Mucosa of rectum (tissue), 2 donors: ENCODE measurements at regions not wholly inside any gene's neighbourhood (a gene's known extent, or its start where the extent isn't known, plus 50 kb on each side); places are given as distances from the start of the nearest gene placed in this dataset.

Source experiments
- H3K27ac ChIP-seq, 2 donors: one replicate each; pipeline ENCODE4 v1.7.0; 2013; ENCODE audit warnings: inconsistent platforms in 2 of 2, low read depth in 2 of 2, low read length in 2 of 2
- H3K27me3 ChIP-seq, 2 donors: one replicate each; pipeline ENCODE4 v1.7.0; 2013; ENCODE audit warnings: low read length in 2 of 2; ENCODE audit not compliant: control insufficient read depth in 2 of 2, insufficient read depth in 2 of 2
- H3K36me3 ChIP-seq, 2 donors: one replicate each; pipeline ENCODE4 v1.7.0; 2013; ENCODE audit warnings: low read length in 2 of 2; ENCODE audit not compliant: control insufficient read depth in 2 of 2, insufficient read depth in 2 of 2
- H3K4me1 ChIP-seq, 2 donors: one replicate each; pipeline ENCODE4 v1.7.0; 2013; ENCODE audit warnings: low read length in 2 of 2, mild to moderate bottlenecking in 1 of 2; ENCODE audit not compliant: control insufficient read depth in 2 of 2, insufficient read depth in 2 of 2
- H3K4me3 ChIP-seq, 2 donors: one replicate each; pipeline ENCODE4 v1.7.0; 2013; ENCODE audit warnings: low read length in 2 of 2
- H3K9ac ChIP-seq, 2 donors: one replicate each; pipeline ENCODE4 v1.7.0; 2013; ENCODE audit warnings: low read length in 2 of 2, low read depth in 1 of 2, mild to moderate bottlenecking in 1 of 2
- H3K9me3 ChIP-seq, 2 donors: one replicate each; pipeline ENCODE4 v1.7.0; 2013; ENCODE audit warnings: low read length in 2 of 2; ENCODE audit not compliant: control insufficient read depth in 2 of 2
- donor health status: healthy.
- donor health status: Normal muscosa, but diverticular disease.

DNA sequence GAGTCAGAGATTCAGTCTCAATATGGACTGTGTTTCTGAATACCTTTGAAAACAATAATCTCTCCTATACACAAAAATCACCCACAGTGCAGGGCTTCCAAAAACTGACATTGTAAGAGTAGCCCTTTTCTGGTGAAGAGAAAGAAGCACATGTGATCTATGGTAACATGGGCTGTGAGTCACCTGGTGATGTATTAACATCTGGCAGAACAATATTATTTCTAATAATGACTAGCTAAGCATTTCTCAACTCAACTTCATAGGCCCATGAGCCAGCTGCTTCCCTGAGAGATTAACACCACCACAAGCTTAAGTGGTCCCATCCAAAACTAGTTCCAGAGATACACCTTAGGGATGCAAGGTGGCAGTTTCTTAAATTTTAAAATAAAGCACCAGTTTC lies 331.0 kb upstream of the NRP1 start:
- Histone ChIP-seq H3K36me3 (no peaks in the 10 kb centered on the region), H3K4me3 (no peak overlapping the region), H3K27me3 (no peaks in the 10 kb centered on the region), H3K9me3 (no peaks in the 10 kb centered on the region), H3K9ac (no peak overlapping the region), H3K27ac (no peak overlapping the region), H3K4me1 (no peaks in the 10 kb centered on the region)

DNA sequence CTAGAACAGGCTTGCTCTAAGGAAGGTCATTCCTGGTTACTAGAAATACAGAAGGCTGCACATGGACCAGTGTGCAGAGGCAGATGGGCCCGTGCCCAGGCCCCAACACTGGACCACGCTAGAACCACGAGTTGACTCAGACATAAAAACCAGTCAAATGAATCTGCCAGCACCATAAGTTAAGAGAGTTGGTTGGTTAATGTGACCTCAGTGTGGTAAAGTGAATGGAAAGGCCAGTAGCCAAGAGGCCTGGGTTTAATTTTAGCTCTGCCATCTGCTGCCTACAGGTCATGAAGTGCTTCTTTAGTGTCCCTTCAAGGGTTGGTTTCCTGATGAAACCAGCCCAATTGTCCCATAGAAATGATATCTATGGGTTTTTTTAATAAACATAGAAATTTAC lies 329.6 kb upstream of the NRP1 start:
- Histone ChIP-seq H3K27me3 (no peaks in the 10 kb centered on the region), H3K9me3 (no peaks in the 10 kb centered on the region), H3K4me1 (no peaks in the 10 kb centered on the region), H3K4me3 (no peak overlapping the region), H3K27ac (no peak overlapping the region), H3K9ac (no peak overlapping the region), H3K36me3 (no peaks in the 10 kb centered on the region)

DNA sequence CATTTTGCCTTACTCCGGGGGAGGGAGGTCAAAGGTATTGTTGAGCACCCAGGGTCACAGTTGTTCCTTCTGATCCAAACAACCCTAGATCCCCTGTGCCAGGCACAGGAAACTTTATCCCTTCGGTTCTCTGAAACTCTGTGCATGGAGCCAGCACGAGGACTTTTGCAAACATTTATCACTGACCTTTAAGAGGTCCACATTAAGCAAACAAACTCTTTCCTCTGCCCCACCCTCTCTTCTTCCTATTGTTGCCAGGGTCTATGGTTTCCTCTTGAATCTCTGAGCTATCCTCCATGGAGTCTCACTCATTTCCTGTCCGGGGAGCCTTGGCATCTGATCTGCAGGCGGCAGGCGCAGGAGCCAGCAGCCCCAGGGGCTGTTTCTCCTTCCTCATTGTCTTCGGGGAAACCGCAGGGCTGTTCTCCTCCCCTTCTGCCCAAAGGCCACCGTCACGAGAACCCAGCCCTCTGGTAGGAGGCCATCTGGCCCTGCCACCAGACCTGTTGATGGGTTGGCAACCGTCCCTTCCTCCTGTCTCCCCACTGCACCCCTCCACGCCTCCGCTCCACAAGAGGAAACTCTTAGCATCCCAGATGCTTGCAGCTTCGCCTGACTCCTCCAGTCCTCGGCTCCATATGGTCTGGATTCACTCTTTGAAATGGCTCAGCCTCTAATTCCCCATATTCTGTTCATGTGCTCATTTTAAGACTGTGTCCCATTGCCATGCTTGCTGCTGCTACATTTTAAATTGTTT lies 327.3 kb upstream of the NRP1 start:
- H3K27me3 ChIP-seq = no peaks in the 10 kb centered on the region
- no peaks in the 10 kb centered on the region for H3K36me3 ChIP-seq
- H3K4me3 ChIP-seq = no peak overlapping the region
- no peak overlapping the region for H3K9ac ChIP-seq
- no peaks in the 10 kb centered on the region for H3K9me3 ChIP-seq
- no peaks in the 10 kb centered on the region for H3K4me1 ChIP-seq
- H3K27ac ChIP-seq = peak overlapping the region; percentile 1 to 32

DNA sequence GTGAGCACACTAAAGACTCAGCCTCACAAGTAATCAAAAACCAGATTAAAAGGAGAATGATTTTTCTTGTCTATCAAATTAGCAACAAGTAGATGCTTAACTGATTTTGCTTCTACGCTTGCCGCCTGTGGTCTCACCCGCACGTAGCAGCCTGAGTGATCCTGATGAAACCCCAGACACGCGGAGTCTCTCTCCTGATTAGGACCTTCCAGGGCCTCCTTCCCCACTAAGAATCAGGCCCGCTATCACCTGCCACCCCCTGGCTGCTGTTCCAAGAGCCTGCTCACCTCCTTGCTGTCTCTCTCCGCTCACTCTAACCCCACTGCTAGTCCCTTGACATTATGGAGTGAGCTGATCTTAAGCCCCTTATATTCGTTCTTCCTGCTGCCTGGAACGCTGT lies 325.9 kb upstream of the NRP1 start:
- H3K36me3 ChIP-seq = no peaks in the 10 kb centered on the region

DNA sequence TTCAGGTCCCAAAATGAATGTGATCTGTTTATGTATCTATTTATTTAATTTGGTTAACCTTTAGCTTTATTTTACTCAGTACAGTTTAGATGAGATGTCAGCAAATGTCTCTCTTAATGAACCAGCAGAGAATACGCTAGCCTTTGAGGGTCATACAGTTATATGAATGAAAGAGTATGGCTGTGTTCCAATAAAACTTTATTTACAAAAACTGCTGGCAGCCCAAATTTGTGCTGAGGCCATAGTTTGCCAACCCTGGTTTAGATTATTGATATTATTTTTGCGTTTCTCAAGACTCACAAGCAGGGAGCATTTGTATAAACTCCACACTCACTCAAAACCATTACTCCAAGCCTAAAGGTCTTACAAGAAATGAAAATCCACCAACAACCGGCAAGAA lies 323.4 kb upstream of the NRP1 start:
- Histone ChIP-seq H3K9ac (no peak overlapping the region), H3K27me3 (no peaks in the 10 kb centered on the region), H3K4me3 (no peak overlapping the region), H3K9me3 (no peaks in the 10 kb centered on the region), H3K4me1 (no peaks in the 10 kb centered on the region), H3K36me3 (no peaks in the 10 kb centered on the region), H3K27ac (no peak overlapping the region)

More for the DNA sequence above, 325.9 kb upstream of the NRP1 start:
- Histone ChIP-seq H3K4me3 (no peak overlapping the region), H3K9ac (no peak overlapping the region), H3K27me3 (no peaks in the 10 kb centered on the region), H3K27ac (no peak overlapping the region), H3K4me1 (no peaks in the 10 kb centered on the region), H3K9me3 (no peaks in the 10 kb centered on the region)

DNA sequence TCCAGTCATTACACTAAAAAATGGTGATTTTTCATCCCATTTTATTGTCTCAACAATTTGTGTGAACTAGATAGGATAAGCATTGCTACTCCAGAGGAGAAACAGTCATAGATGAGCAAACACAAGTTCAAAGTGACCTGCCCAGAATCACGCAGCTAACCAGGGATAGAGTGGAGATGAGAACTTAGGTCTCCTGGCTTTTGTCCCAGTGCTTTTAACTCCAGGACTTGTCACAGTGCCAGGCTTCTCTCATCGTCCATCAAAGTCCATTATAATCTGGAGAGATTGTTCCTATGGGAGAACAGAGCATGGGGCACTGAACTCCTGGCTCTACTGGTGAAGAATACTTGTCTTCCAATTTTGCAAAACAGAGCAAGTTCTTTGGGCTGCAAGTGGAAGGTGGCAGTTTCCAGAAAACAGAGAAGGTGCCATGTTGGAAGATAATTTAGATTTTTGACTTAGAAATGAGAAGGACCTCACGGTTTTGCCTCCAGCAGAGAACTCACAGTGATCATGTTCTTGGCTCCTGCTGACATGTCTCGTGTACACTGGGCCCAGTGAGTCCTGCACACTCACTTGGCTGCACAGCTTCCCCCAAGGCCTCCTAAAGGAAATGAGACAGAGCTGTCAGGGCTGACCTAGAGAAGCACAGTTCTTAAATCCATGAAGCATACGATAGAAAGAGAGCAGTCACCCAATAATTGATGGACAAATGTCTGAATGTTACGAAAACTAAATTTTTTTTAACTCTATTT lies 322.9 kb upstream of the NRP1 start:
- Histone ChIP-seq H3K9me3 (no peaks in the 10 kb centered on the region), H3K4me3 (no peak overlapping the region), H3K27me3 (no peaks in the 10 kb centered on the region), H3K36me3 (no peaks in the 10 kb centered on the region), H3K27ac (no peak overlapping the region), H3K9ac (no peak overlapping the region), H3K4me1 (no peaks in the 10 kb centered on the region)

DNA sequence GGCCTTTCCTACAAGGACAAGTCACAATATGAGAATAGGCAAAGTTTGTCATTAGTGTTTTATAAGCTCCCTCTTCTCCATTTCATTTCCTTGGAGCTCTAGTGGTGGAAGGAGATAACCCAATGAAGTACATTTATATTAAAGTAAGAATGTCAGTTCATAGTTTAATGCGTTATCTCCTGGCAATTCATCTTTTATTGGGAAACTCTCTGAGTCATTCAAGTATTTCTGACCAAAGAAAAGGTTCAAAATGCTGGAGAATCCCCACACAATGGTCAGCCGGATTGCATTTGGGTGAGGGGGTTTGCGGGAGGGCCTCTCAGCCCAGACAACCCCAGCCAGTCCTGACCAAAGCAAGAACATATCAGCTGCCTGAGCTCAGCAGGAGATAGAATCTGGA lies 321.5 kb upstream of the NRP1 start:
- Histone ChIP-seq H3K9me3 (no peaks in the 10 kb centered on the region), H3K27me3 (no peaks in the 10 kb centered on the region), H3K4me3 (no peak overlapping the region), H3K4me1 (no peaks in the 10 kb centered on the region), H3K27ac (no peak overlapping the region), H3K9ac (no peak overlapping the region), H3K36me3 (no peaks in the 10 kb centered on the region)

DNA sequence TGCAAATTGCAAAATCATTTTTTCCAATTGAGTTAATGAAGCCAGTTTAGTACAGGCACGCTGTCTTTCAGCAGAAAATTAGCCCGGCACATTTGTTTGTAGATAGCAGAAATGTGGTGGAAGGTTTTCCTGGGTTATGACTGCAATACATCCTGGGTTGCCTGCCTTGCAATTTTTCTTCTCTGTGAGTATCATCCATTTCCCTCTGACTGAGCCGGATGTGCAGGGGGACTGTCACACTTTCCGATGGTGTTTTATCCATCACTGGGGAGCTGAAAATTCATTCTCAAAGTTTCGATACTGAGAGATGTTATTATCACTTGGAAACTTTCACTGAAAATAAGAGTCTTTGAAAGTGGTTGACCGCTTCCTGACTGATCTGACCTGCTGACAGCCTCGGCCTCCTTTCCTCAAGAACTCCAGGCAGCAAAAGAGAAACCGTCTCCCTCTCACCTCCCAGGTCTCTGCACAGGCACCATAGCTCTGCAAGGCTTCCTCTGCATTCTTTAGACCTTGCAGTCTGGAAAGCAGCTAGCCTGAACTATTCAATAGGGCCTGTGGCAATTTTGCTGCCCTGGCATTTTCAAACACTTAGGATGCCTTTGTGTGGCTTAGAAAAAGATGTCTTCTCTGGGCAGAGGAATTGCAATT lies 320.8 kb upstream of the NRP1 start:
- no peaks in the 10 kb centered on the region for H3K4me1 ChIP-seq
- H3K9ac ChIP-seq = no peak overlapping the region
- H3K36me3 ChIP-seq = no peaks in the 10 kb centered on the region
- no peak overlapping the region for H3K4me3 ChIP-seq
- H3K27me3 ChIP-seq = no peaks in the 10 kb centered on the region
- H3K9me3 ChIP-seq = no peaks in the 10 kb centered on the region
- H3K27ac ChIP-seq = no peak overlapping the region

DNA sequence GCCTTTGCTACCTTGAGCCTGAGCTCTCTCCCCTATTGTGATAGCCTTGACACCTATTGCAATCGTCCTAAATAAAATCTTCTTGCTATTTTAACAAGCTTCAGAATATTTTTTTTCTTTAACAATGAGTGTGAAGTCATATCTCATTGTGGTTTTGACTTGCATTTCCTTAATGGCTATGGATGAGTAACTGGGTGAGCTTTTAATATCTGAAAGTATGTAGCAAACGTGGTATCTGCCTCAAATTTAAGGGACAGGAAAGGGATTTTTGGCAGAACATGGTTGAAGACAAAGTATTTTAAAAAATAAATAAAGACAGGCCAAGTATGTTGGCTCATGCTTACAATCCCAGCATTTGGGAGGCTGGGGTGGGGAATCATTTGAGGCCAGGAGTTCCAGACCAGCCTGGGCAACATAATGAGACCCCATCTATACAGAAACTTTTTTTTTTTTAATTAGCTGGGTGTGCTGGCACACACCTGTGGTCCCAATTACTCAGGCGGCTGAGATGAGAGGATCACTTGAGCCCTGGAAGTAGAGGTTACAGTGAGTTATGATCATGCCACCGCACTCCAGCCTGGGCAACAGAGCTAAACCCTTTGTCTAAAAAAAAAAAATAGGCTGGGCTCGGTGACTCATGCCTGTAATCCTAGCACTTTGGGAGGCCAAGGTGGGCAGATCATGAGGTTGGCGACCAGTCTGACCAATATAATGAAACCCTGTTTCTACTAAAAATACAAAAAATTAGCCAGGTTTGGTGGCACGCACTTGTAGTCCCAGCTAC lies 319.3 kb upstream of the NRP1 start:
- H3K4me1 ChIP-seq = no peaks in the 10 kb centered on the region
- no peaks in the 10 kb centered on the region for H3K9me3 ChIP-seq
- no peaks in the 10 kb centered on the region for H3K36me3 ChIP-seq
- H3K9ac ChIP-seq = no peak overlapping the region
- no peak overlapping the region for H3K27ac ChIP-seq
- no peak overlapping the region for H3K4me3 ChIP-seq
- no peaks in the 10 kb centered on the region for H3K27me3 ChIP-seq

DNA sequence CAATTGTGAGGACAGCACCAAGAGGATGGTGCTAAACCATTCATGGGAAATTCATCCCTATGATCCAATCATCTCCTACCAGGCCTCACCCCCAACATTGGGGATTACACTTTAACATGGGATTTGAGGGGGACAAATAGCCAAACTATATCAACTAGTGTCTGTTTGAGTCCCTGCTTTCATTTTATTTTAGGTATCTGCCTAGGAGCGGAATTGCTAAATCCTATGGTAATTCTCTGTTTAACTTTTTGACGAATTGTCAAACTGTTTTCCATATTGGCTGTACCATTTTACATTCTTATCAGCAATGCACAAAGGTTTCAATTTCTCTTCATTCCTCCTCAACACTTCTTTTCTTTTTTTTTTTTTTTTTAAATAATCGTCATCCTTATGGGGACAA lies 318.4 kb upstream of the NRP1 start:
- H3K36me3 ChIP-seq = no peaks in the 10 kb centered on the region
- no peaks in the 10 kb centered on the region for H3K27me3 ChIP-seq
- H3K9ac ChIP-seq = no peak overlapping the region
- no peaks in the 10 kb centered on the region for H3K9me3 ChIP-seq
- H3K4me3 ChIP-seq = no peak overlapping the region
- no peaks in the 10 kb centered on the region for H3K4me1 ChIP-seq
- H3K27ac ChIP-seq = no peak overlapping the region
